HUDEP-2 (cell line): ENCODE measurements at regions not wholly inside any gene's neighbourhood (a gene's known extent, or its start where the extent isn't known, plus 50 kb on each side); places are given as distances from the start of the nearest gene placed in this dataset.
A peak's percentile ranks its signal among the peaks of the same experiment; 100 is the strongest.

Experiments
- DNase-seq, 76 experiments: peaks; one replicate each; lab custom pipeline; 2025; ENCODE audit not compliant: unreplicated experiment in 76 of 76; lab: John Stamatoyannopoulos, UW

DNA sequence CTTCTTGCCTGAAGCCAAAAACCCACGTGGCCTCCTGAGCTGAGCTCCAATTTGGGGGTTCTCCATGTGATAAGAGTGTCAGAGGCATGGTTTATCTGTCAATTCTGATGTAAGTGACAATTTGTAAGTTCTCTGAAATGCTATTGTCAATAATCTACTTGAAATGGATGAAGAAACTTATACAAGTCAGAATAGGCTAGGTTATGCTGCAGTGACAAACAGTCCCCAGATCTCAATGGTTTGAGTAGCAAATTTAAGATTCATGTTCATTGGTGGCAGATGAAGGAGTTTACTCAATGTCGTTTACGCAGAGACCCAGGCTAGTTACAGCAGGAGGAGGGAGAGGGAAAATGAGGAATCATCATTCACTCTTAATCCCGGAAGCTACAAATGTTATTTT, 352.4 kb downstream of the KIF16B start:
- no peak for DNase-seq

DNA sequence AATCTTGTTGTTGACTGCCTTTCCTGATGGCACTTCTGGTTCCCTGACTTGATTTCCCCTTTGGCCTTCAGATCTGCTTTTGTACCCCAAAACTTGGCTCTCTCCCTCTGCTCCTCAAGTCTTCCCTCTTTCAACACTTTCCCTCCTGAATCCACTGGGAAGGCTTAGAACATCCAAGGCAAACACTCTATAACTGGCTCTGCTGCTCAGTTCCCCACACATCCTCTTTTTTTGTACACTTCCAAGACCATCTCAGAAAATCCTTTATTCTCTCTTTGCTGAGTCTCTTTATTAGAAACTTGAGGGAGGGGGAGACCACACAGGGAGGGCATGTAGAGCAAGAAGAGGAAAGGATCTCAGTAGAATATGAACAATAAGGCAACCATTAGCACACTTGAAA, 354.1 kb downstream of the KIF16B start:
- no peak for DNase-seq

DNA sequence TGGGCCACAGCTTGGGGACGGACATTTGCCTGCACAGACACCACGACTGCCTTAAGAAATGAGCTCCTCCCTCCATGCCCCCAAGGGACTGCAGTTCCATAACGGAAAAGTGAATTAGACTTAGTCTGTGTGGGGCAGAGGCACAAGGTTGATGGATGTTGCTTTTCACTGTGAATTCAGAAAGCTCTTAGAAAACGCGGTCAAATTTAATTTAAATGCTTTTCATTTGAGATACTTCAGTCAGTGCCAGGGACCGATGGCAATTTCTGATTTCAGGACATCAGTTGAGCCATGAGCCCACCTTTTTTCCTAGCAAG, 356.4 kb downstream of the KIF16B start:
- DNase-seq, result no peak

- no peak for DNase-seq
These were observed 356.9 kb downstream of the KIF16B start for GRCh38 chr20:16216227-16216913.

- no peak for DNase-seq
These were observed 358.2 kb downstream of the KIF16B start for GRCh38 chr20:16215041-16215440.

DNA sequence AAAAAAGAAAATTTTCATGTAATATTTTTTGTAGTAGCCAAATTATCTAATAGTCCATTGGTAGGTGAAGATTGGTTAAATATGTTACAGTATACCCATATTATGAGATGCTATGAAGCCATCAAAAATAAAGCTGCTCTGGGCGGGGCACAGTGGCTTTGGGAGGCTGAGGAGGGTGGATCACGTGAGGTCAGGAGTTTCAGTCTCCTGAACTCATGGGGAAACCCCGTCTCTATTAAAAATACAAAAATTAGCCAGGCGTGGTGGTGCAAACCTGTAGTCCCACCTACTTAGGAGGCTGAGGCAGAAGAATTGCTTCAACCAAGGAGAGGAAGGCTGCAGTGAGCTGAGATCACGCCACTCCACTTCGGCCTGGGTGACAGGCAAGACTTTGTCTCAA, 360.5 kb downstream of the KIF16B start:
- no peak for DNase-seq

GRCh38 chr20:16209951-16210361, 363.3 kb downstream of the KIF16B start:
- DNase-seq, result no peak

GRCh38 chr20:16209357-16209756, 363.9 kb downstream of the KIF16B start:
- DNase-seq, result no peak

GRCh38 chr20:16208443-16208842, 364.8 kb downstream of the KIF16B start:
- no peak for DNase-seq

GRCh38 chr20:16206817-16207216, 366.4 kb downstream of the KIF16B start:
- DNase-seq, result no peak

DNA sequence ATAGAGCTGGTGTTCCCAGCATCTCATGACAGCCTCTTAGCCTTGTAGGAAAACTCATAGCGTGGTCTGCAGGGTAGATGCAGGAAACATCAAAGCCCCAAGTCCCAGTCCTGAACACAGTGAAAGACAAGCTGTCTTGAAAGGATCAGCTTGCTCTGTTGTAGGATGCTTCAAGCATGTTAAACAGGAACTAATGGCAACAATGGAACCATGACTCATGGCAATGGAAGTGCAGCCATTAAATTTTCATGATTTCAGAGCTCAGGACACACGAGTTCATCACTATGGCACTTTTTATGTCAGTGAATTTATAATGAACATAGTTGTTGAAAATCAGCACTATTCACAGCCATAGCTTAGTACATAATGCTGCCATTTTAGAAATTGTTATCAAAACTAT, 367.7 kb downstream of the KIF16B start:
- DNase-seq, result no peak

- no peak for DNase-seq
These were observed 370.2 kb downstream of the KIF16B start for GRCh38 chr20:16203096-16203495.

- DNase-seq, result no peak
These were observed 372.1 kb downstream of the KIF16B start for GRCh38 chr20:16201191-16201590.

- no peak for DNase-seq
These were observed 375.6 kb downstream of the KIF16B start for GRCh38 chr20:16197696-16198095.

GRCh38 chr20:16195671-16196070, 377.6 kb downstream of the KIF16B start:
- DNase-seq, result no peak

- no peak for DNase-seq
These were observed 378.5 kb downstream of the KIF16B start for GRCh38 chr20:16194617-16195360.

GRCh38 chr20:16191496-16191895, 381.8 kb downstream of the KIF16B start:
- DNase-seq, result peak in 6 of 76 experiments; percentile 1 to 14 (median 5)

DNA sequence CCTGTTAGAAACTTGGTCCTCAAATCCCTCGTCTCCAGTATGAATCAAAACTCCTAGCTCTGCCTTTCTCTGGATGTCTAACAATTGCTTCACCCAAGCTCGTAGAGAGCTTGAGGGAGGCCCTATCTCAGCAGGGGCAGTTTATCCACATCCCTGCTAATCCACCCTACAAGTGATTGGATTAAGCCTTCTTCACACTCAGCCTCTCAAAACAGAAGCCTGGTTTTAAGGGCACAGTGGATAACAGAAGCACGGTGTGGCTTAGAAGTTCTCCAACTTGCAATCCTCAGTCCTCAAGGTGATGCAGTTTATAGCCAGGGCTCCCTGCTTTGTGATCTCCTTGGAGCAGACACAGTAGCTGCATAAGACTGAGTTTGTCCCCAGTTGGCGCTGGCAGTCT, 383.9 kb downstream of the KIF16B start:
- DNase-seq, result no peak

DNA sequence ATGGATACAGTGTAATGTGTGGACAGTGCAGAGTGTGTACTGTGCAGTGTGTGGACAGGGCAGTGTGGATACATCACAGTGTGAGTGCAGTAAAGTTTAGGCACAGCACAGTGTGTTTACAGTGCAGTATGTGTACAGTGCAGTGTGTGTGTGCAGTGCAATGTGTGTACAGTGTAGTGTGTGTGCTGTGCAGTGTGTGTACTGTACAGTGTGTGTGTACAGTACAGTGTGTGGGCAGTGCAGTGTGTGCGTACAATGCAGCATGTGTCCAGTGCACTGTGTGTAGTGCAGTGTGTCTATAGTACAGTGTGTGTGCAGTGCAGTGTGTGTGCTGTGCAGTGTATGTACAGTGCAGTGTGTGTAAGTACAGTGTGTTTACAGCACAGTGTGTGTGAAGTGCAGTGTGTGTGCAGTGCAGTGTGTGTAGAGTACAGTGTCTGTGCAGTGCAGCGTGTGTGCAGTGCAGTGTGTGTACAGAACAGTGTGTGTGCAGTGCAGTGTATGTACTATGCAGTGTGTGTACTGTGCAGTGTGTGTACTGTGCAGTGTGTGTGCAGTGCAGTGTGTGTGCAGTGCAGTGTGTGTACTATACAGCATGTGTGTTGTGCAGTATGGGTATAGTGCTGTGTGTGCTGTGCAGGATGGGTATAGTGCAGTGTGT, 385.2 kb downstream of the KIF16B start:
- DNase-seq, result no peak

DNA sequence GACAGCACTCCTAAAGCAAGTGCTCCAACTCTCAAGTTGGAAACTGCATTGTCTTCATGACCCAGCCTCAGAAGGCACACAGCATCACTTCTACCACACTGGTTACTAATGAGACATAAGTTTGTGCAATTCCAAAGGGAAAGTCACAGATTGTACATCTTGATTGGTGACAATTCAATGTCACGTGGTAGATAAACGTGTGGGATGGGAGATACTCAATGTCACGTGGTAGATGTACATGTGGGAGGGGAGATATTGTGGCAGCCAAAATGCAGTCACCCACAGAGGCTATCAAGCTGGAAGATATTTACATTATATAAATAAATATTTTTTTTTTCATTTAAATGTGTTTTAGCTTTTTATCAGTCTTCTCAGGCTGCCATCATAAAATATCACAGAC, 393.3 kb downstream of the KIF16B start:
- no peak for DNase-seq

- no peak for DNase-seq
These were observed 393.9 kb downstream of the KIF16B start for GRCh38 chr20:16179371-16179770.

DNA sequence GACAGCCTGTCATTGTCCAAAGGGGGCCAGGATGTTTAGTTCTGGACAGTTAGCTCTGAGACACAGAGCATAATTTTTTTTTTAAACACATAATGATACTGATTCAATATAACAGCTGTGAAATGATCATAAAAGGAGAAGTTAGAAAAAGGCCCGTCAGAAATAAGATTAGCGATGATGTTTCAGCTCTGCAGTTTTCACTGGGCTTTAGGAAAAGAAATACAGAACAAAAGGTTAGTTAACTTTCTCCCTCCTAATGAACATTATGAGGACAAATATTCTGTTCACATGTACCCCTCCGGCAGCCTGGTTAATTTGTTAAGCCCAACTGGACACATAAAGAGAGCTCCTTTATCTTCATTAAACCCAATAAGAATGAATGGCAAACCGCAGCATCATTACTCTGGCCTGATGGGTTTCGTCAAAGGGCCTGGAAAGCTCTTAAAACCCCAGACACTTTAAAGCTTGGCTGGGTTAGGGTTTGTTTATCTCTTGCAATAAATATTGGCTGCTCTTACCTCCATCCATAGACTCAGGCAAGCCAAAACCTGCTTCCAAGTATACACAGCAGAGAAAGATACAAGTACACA, 394.6 kb downstream of the KIF16B start:
- no peak for DNase-seq
